ENCODE measurements at regions not wholly inside any gene's neighbourhood (a gene's known extent, or its start where the extent isn't known, plus 50 kb on each side); places are given as distances from the start of the nearest gene placed in this dataset.

DNA sequence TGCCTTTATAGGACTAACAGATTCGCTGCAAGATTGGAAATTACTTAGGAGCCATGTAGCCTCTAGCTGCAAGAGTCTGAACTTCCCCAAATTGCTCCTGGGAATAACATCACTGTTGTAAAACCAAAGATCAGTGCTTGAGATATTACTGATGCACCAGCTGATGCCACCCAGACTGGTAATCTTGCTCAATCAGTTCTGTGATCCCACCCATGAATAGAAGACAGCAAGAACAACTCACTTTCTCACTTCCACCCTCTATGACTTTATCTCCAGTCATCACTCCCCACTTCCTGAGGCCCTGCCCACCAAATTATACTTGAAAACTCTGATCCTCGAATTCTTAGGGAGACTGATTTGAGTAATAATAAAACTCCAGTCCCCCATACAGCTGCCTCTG lies 1011.1 kb downstream of the PLA2G4A start:
- DNase-seq (ENCODE audit: extremely low spot score, unreplicated experiment), result no peak
- H3K27me3 Mint-ChIP-seq, result no peaks in the 10 kb centered on the region
- TF ChIP-seq, protein P1, sequence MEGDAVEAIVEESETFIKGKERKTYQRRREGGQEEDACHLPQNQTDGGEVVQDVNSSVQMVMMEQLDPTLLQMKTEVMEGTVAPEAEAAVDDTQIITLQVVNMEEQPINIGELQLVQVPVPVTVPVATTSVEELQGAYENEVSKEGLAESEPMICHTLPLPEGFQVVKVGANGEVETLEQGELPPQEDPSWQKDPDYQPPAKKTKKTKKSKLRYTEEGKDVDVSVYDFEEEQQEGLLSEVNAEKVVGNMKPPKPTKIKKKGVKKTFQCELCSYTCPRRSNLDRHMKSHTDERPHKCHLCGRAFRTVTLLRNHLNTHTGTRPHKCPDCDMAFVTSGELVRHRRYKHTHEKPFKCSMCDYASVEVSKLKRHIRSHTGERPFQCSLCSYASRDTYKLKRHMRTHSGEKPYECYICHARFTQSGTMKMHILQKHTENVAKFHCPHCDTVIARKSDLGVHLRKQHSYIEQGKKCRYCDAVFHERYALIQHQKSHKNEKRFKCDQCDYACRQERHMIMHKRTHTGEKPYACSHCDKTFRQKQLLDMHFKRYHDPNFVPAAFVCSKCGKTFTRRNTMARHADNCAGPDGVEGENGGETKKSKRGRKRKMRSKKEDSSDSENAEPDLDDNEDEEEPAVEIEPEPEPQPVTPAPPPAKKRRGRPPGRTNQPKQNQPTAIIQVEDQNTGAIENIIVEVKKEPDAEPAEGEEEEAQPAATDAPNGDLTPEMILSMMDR (conservative IDR thresholded peaks at IDR 0.05), result no peak
- no peaks in the 10 kb centered on the region for H3K36me3 Mint-ChIP-seq
- peaks cover 16% of the 10 kb centered on the region for H3K4me1 Mint-ChIP-seq (ENCODE audit: unreplicated experiment)
- H3K4me3 Mint-ChIP-seq, result no peak overlapping the region
- no peak overlapping the region for H3K27ac Mint-ChIP-seq
- no peaks in the 10 kb centered on the region for H3K9me3 Mint-ChIP-seq

DNA sequence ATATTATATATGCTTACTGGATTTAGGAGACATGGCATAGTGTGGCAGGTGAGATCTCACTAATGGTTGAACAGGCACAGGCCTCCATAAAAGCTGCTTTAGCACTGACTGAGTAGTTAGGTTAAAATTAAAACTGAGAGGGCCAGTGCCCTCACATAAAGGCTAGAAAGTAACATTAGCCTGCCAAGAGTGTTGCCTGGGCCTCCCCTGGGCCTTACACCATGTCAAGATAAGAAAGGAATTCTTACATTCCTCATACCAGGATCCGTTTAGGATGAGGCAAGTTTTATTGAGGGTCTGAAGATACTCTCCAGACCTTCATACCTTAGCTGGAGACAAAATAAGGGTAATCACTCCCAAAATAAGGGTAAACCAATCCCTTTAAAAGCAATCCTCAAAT lies 1011.8 kb downstream of the PLA2G4A start:
- Mint-ChIP-seq H3K27ac (no peak overlapping the region), H3K4me1 (ENCODE audit: unreplicated experiment) (peaks cover 16% of the 10 kb centered on the region), H3K27me3 (no peaks in the 10 kb centered on the region), H3K9me3 (no peaks in the 10 kb centered on the region), H3K4me3 (no peak overlapping the region), H3K36me3 (no peaks in the 10 kb centered on the region)
- TF ChIP-seq, protein P1 (conservative IDR thresholded peaks at IDR 0.05), result no peak
- DNase-seq (ENCODE audit: extremely low spot score, unreplicated experiment), result no peak

DNA sequence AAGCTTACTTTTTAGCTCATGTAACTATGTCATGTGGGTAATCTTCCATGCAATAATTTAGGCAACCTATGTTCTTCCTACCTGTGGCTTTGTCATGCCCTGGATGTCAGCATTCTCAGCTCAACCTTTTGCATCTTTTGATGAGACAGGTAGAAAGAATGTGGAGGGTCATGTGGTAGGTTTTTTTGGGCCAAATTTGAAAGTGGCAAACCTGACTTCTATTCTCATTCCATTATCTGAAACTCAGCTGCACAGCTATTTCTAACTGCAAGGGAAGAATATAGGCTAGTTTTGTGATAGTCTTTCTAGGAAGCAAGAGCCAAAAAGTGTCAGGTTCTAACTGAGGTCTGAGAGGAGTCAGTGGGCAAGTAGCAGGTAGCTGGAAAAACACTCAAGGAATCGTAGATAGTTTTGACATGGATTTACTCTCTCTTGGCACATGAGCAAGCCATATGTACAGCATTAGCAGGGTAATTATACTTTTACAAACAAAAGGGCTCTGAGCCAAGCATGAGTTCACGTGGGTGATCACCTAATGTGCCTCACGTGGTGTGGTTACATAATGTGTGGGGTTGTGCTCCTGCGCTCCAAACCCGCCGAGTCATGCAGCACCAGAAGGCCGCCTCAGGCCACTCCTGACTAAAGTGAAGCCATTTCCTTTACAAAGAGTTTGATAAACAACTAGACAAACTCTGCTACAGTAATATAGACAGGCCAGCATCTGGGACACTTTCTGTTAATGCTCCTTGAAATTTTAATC lies 1013.8 kb downstream of the PLA2G4A start:
- Mint-ChIP-seq H3K4me3 (no peak overlapping the region), H3K27ac (no peak overlapping the region), H3K36me3 (no peaks in the 10 kb centered on the region), H3K9me3 (no peaks in the 10 kb centered on the region), H3K4me1 (ENCODE audit: unreplicated experiment) (peaks cover 16% of the 10 kb centered on the region), H3K27me3 (no peaks in the 10 kb centered on the region)
- TF ChIP-seq, protein P1 (conservative IDR thresholded peaks at IDR 0.05), result no peak
- DNase-seq (ENCODE audit: extremely low spot score, unreplicated experiment), result no peak

DNA sequence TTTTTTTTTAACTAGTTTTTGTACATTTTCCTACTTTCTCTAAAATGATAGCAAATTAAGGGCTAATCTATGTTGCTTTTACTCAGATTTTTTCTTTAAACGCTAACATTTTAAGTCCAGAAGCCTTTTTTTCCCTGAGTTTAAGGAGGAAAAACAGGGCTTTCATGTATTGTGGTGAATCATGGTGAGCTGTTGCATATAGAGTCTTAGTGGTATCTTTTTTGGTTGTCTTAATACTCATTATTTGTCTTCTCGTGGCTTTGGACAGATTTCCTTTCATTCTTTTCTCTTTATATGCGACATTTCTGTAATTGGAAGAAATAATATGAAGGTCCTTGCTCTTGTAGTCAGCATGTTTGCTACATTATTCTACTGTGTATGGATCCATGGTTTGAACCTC lies 1015.6 kb downstream of the PLA2G4A start:
- TF ChIP-seq, protein P1 (conservative IDR thresholded peaks at IDR 0.05), result no peak
- no peak for DNase-seq (ENCODE audit: extremely low spot score, unreplicated experiment)
- H3K36me3 Mint-ChIP-seq, result no peaks in the 10 kb centered on the region
- no peak overlapping the region for H3K4me3 Mint-ChIP-seq
- H3K9me3 Mint-ChIP-seq, result no peaks in the 10 kb centered on the region
- H3K27ac Mint-ChIP-seq, result no peak overlapping the region
- peaks cover 14% of the 10 kb centered on the region for H3K4me1 Mint-ChIP-seq (ENCODE audit: unreplicated experiment)
- no peaks in the 10 kb centered on the region for H3K27me3 Mint-ChIP-seq

DNA sequence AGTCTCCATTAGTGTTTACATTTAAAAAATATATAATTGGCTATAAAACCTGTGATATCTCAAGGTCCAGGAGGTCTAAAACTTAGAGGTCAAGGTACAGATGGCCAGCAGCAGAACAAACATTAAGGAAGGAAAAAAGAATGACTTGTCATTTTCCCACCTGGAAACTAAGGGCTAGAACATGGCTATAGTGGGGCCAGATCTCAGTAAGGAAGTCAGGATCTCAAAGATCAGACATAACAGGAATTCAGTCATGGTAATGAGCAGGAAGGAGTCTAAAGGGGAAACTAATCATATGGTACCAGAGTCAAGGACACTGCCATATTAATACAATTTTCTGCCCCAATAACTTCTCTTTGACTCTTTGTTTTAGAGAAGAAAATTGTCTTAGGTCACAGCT lies 1018.8 kb downstream of the PLA2G4A start:
- Mint-ChIP-seq H3K4me3 (no peak overlapping the region), H3K9me3 (peaks cover 4% of the 10 kb centered on the region), H3K27ac (no peak overlapping the region), H3K27me3 (no peaks in the 10 kb centered on the region), H3K36me3 (no peaks in the 10 kb centered on the region), H3K4me1 (ENCODE audit: unreplicated experiment) (peaks cover 6% of the 10 kb centered on the region)
- TF ChIP-seq, protein P1 (conservative IDR thresholded peaks at IDR 0.05), result no peak
- DNase-seq (ENCODE audit: extremely low spot score, unreplicated experiment), result no peak

Data from type B pancreatic cell (in vitro differentiated cells).